RWPE2 (cell line): ENCODE measurements at regions not wholly inside any gene's neighbourhood (a gene's known extent, or its start where the extent isn't known, plus 50 kb on each side); places are given as distances from the start of the nearest gene placed in this dataset.

Experiments used
- ATAC-seq: fragments of 200-7000 bp; cut with Tn5 transposase; 3 replicates; pipeline ENCODE4 v1.9.1; 2021; ENCODE audit warnings: low read depth
- DNase-seq: peaks from one replicate; pipeline ENCODE4 v3.0.0-alpha.2; 2020; ENCODE audit warnings: low spot score
- H3K27ac ChIP-seq: fragments of 450-650 bp; 2 replicates; pipeline ENCODE4 v1.5.1; 2017; ENCODE audit warnings: mild to moderate bottlenecking; ENCODE audit not compliant: poor library complexity, severe bottlenecking
- H3K27me3 ChIP-seq: fragments of 250-450 bp; sonication (Bioruptor Pico); 2 replicates; pipeline ENCODE4 v1.5.1; 2021; ENCODE audit warnings: mild to moderate bottlenecking, moderate library complexity; ENCODE audit not compliant: insufficient read depth, poor library complexity, severe bottlenecking
- H3K36me3 ChIP-seq: fragments of 250-450 bp; sonication (Bioruptor Pico); 2 replicates; pipeline ENCODE4 v1.5.1; 2020; ENCODE audit warnings: low read depth, mild to moderate bottlenecking, moderate library complexity
- H3K4me1 ChIP-seq: fragments of 250-450 bp; sonication (Bioruptor Pico); 2 replicates; pipeline ENCODE4 v1.5.1; 2021; ENCODE audit warnings: mild to moderate bottlenecking, moderate library complexity; ENCODE audit not compliant: insufficient read depth, poor library complexity, severe bottlenecking
- H3K4me3 ChIP-seq: fragments of 250-450 bp; sonication (Bioruptor Pico); 2 replicates; pipeline ENCODE4 v1.5.1; 2021; ENCODE audit warnings: mild to moderate bottlenecking, moderate library complexity; ENCODE audit not compliant: severe bottlenecking
- H3K9me3 ChIP-seq: fragments of 250-450 bp; sonication (Bioruptor Pico); 2 replicates; pipeline ENCODE4 v1.5.1; 2021; ENCODE audit warnings: mild to moderate bottlenecking, moderate library complexity; ENCODE audit not compliant: severe bottlenecking
- CTCF ChIP-seq: fragments of 450-650 bp; IDR thresholded peaks from one replicate; pipeline ENCODE4 v1.5.1; 2017; ENCODE audit warnings: mild to moderate bottlenecking, moderate library complexity; ENCODE audit not compliant: poor library complexity, severe bottlenecking

GRCh38 chr15:47610736-47611135 lies 106.6 kb upstream of the SEMA6D start:
- no peaks in the 10 kb centered on the region for H3K4me1 ChIP-seq
- ATAC-seq (no peak), DNase-seq (no peak)
- H3K27ac ChIP-seq, result no peak overlapping the region
- H3K36me3 ChIP-seq, result no peaks in the 10 kb centered on the region
- no peak overlapping the region for H3K4me3 ChIP-seq
- TF ChIP-seq CTCF, result peak; percentile 14
- H3K27me3 ChIP-seq, result no peaks in the 10 kb centered on the region
- peaks cover 2% of the 10 kb centered on the region for H3K9me3 ChIP-seq

- H3K4me1 ChIP-seq, result no peaks in the 10 kb centered on the region
- no peaks in the 10 kb centered on the region for H3K27me3 ChIP-seq
- TF ChIP-seq CTCF, result no peak
- H3K36me3 ChIP-seq, result no peaks in the 10 kb centered on the region
- ATAC-seq, result no peak
- no peak overlapping the region for H3K27ac ChIP-seq
- peaks cover 2% of the 10 kb centered on the region for H3K9me3 ChIP-seq
- no peak overlapping the region for H3K4me3 ChIP-seq
- DNase-seq, result no peak
Measured at GRCh38 chr15:47614360-47615011, 102.8 kb upstream of the SEMA6D start.

- ATAC-seq (no peak), DNase-seq (no peak)
- H3K4me1 ChIP-seq, result peaks cover 17% of the 10 kb centered on the region
- no peak for TF ChIP-seq CTCF
- no peak overlapping the region for H3K4me3 ChIP-seq
- no peaks in the 10 kb centered on the region for H3K9me3 ChIP-seq
- no peaks in the 10 kb centered on the region for H3K36me3 ChIP-seq
- H3K27me3 ChIP-seq, result no peaks in the 10 kb centered on the region
- no peak overlapping the region for H3K27ac ChIP-seq
Measured at GRCh38 chr15:47616876-47617275, 100.4 kb upstream of the SEMA6D start.

- DNase-seq, result no peak
- Histone ChIP-seq H3K9me3 (no peaks in the 10 kb centered on the region), H3K4me3 (no peak overlapping the region), H3K27ac (no peak overlapping the region), H3K4me1 (peaks cover 17% of the 10 kb centered on the region), H3K27me3 (no peaks in the 10 kb centered on the region), H3K36me3 (no peaks in the 10 kb centered on the region)
- TF ChIP-seq CTCF, result no peak
- ATAC-seq, result no peak
Measured at GRCh38 chr15:47618241-47618640, 99.1 kb upstream of the SEMA6D start.

- no peaks in the 10 kb centered on the region for H3K36me3 ChIP-seq
- no peaks in the 10 kb centered on the region for H3K27me3 ChIP-seq
- peaks cover 17% of the 10 kb centered on the region for H3K4me1 ChIP-seq
- no peak overlapping the region for H3K4me3 ChIP-seq
- TF ChIP-seq CTCF, result no peak
- H3K27ac ChIP-seq, result peak overlapping the region; percentile 39
- DNase-seq (peak; percentile 79), ATAC-seq (peak; percentile 97)
- no peaks in the 10 kb centered on the region for H3K9me3 ChIP-seq
Measured at GRCh38 chr15:47620960-47621681, 96.2 kb upstream of the SEMA6D start.
